Globus pallidus (tissue), 1 donor: ENCODE measurements at regions not wholly inside any gene's neighbourhood (a gene's known extent, or its start where the extent isn't known, plus 50 kb on each side); places are given as distances from the start of the nearest gene placed in this dataset.

ENCODE experiments used
- DNase-seq: peaks from one replicate; pipeline ENCODE4 v3.0.0-alpha.2; 2015; ENCODE audit warnings: low spot score

GRCh38 chr3:103057003-103057402, 622.2 kb downstream of the ZPLD1 start:
- no peak for DNase-seq

DNA sequence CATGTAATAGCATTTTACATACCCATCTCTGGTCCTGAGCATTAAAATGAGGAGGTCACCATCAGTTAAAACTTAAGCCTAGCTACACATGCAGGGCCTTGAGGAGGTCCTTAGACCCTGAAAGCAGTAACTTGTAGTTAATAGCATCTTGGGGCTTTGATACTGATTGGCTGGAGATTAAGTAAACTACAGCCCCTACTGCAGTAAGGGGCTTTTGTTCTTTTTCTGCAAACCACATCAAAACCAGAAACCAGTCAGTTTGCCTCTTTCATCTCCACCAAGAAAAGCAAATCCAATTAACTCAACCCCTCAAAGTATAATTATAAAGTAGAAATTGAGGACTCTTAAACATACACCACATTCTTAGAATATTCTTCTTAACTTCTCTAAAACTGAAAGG, 622.7 kb downstream of the ZPLD1 start:
- DNase-seq: no peak

DNA sequence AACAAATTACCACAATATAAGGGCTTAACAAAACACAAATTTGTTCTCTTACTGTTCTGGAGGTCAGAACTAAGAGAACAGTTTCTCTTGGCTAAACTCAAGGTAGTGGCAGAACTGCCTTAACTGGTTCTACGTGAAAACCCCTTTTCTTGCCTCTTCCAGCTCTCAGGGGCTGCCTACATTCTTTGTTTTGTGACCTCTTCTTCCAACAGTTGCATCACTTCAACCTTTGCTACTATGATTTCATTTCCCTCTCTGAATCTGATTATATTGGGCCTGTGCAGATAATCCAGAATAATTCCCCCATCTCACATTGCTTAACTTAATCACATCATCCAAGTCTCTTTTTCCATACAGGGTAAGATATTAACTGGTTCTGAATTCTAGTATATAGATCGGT, 624.6 kb downstream of the ZPLD1 start:
- no peak for DNase-seq

DNA sequence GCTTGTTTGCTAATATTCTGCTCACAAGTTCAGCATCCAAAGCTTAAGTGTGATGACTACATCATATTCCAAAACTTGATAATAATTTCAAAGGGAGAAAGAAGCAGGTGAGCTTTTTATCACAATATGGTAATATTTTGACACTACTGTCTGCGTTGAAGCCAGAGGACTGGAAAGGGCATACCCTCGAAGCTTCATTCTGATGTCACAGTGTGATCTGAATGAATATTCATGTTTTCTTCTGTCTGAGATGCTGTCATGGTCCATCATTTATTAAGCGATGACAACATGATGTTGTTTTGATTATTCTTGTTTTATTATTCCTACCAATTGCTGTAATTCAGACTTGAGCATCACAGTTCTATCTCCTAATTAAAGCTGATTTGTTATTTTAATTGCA, 625.4 kb downstream of the ZPLD1 start:
- no peak for DNase-seq

- no peak for DNase-seq
These were observed 633.1 kb downstream of the ZPLD1 start for GRCh38 chr3:103067963-103068362.

- no peak for DNase-seq
These were observed 640.5 kb downstream of the ZPLD1 start for GRCh38 chr3:103075282-103075681.

DNA sequence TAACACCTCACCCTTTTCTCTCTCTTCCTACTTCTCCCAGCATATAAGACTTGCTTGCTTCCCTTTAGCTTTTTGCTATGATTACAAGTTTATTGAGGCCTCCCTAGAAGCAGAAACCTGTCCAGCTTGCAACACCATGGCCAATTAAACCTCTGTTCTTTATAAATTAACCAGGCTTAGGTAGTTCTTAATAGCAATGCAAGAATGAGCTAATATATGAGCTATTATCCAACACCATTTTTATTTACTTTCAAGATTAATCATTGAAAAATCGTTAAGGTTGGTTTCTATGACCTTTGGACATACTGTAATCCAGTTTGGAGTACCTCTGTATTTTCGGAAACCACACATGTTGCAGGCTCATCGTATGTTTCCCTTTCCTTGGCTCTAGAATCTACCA, 643.1 kb downstream of the ZPLD1 start:
- no peak for DNase-seq

DNA sequence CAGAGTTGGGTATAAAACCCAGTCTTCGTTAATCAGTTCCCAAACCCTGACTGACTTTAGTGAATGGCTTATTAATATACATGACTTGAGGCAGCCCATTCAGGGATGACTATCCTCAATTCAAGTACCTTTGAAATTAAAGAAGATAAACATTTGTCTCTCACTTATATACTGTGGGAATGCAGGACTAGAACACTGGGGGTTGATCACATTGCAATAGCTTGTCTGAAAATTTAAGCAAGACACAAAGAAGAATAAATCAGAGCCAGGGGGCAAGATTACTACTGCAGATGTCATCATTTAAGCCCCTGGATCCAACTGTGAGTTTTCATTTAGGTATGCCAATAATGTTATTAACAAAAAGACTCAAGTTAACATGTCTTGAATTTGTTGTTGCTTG, 647.7 kb downstream of the ZPLD1 start:
- DNase-seq: no peak

GRCh38 chr3:103083848-103084631, 649.2 kb downstream of the ZPLD1 start:
- peak; percentile 2 for DNase-seq

GRCh38 chr3:103085465-103085864, 650.6 kb downstream of the ZPLD1 start:
- no peak for DNase-seq

DNA sequence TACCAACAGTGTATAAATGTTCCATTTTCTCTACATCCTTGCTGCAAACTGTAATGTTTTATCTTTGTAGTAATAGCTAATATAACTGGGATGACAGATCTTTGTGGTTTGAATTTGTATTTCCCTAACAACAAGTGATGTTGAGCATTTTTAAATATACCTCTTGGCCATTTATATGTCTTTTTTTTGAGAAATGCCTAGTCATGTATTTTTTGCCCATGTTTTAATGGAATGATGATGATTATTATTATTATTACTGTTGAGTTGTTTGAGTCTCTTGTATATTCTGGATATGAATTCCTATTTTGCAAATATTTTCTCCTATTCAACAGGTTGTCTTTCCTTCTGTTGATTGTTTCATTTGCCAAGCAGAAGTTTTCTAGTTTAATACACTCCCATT, 654.9 kb downstream of the ZPLD1 start:
- DNase-seq: no peak

DNA sequence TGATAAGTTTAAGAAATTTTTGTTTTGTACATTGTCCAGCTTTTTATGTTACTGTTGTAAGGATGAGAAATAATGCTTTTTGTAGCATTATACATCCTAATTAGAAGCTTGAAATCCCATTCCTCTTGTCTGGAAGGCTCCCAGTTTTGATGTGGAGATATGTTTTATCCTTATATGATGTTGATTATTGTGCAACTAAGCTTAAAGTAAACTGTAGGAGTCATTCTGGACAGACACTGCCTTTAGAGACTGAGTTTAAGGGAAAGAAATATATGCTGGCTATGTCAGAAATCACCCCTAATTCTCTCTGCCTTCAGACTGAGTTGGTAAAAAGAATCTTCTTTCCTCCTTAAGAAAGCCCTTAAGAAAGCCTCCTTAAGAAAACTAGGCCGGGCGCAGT, 670.4 kb downstream of the ZPLD1 start:
- DNase-seq: no peak

DNA sequence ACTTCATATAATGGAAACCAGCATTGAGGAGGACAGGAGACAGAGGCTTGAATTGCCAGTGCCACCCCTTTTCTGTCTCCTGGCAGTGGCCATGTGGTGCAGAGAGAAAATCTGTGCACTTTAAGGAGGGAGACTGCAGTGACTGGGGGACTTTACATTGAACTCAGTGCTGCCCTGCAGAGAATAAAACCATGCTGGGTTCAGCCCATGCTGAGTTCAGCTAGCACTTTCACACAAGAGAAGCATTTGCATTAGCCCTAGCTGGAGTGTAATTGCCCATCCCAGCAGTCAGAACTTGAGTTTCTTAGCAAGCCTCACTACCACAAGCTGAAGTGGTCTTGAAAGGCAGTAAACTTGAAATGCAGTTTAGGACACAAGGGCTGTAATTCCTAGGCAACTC, 677.5 kb downstream of the ZPLD1 start:
- no peak for DNase-seq

GRCh38 chr3:103126115-103126514, 691.3 kb downstream of the ZPLD1 start:
- no peak for DNase-seq

DNA sequence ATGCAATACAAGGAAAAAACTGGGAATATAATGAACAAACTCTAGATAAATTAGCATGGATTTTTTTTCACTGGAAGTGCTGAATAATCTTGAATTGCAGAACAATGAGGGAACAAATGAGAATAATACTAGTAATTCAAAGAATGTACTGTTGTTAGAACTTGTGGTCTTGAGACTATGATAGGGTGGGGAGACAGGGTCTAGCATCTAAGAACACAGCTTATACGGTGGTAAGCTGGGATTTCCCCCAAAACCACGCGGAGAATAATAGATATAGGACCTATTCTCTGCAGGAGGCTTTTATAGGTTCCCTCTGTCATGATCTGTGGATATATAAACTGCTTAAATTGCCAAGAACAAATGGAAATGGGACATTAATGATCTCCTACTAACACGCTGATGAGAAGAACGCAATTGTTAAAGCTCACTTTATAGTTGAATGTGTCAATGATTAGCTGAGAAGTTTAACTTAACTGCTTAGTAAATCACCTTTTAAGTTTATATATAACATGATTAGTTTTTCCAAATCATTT, 692.3 kb downstream of the ZPLD1 start:
- no peak for DNase-seq

- DNase-seq: no peak
These were observed 692.9 kb downstream of the ZPLD1 start for GRCh38 chr3:103127737-103128136.

DNA sequence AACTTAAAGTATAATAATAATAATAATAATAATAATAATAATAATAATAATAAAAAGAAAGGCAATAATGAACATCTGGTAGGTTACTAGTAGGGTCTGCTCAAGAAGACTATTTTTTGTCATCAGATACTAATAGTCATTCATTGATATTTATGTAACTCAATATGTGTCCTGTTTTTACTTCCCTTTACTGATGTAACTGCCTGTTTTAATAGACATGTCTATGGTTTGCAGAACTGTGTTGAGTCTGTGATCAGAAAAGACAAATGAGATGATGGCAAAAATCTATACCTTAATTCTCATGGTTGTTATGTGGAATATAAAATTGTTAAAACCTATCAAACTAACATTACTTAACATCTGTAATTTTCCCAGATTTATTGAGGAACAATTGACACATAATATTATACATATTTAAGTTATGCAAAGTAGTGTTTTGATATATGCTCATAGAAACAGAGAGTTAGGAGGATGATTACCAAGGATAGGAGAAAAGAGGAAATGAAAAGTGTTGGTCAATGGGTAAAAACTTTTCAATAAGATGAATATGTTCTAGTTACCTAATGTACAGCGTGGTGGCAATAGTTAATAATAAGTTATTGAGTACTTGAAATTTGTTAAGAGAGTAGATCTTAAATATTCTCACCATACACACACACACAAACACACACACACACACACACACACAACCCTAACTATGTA, 699.4 kb downstream of the ZPLD1 start:
- DNase-seq: no peak

GRCh38 chr3:103136621-103137020, 701.8 kb downstream of the ZPLD1 start:
- DNase-seq: no peak

- DNase-seq: no peak
These were observed 703.0 kb downstream of the ZPLD1 start for GRCh38 chr3:103137830-103138229.

GRCh38 chr3:103158183-103158582, 723.4 kb downstream of the ZPLD1 start:
- DNase-seq: no peak

GRCh38 chr3:103166890-103167289, 732.1 kb downstream of the ZPLD1 start:
- DNase-seq: no peak

DNA sequence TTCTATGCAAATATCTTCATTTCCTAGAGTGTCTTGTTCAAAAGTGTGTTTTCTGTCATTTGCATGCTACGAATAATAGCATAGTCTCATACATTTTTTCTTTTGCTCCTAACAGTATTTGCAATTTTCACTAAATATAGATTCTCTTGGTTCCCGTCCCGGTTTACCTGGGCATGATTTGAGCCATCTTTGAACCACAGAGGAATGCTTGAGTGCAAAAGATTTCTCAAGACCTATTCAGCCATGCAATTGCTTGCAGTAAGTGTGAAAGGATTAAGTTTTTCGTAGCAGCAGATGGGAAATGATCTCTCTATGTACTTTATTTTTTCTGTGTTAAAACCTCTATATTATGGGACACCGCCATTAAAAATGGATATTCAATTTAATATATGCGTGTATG, 733.0 kb downstream of the ZPLD1 start:
- DNase-seq: no peak

DNA sequence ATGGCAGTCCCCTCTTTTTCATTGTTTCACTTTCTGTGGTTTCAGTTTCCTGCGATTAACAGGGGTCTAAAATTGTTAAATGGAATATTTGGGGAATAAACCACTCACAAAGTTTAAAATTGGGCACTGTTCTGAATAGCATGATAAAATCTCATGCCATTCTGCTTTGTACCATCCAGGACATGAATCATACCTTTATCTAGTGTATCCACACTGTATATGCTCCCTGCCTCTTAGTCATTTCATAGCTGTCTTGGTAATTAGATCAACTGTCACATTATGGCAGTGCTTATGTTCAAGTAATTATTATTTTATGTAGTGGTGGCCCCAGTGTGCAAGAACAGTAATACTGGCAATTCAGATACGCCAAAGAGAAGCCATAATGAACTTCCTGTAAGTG, 734.5 kb downstream of the ZPLD1 start:
- DNase-seq: no peak

- DNase-seq: no peak
These were observed 735.8 kb downstream of the ZPLD1 start for GRCh38 chr3:103170651-103171050.
